HG03095 (cell line): ENCODE measurements at regions not wholly inside any gene's neighbourhood (a gene's known extent, or its start where the extent isn't known, plus 50 kb on each side); places are given as distances from the start of the nearest gene placed in this dataset.

Experiments used
- ATAC-seq: cut with Tn5 transposase; IDR thresholded peaks from one replicate; pipeline ENCODE4 v1.9.1; 2021; ENCODE audit warnings: moderate library complexity; ENCODE audit not compliant: unreplicated experiment

- no peak for ATAC-seq
Measured at GRCh38 chr3:72336114-72336651, 512.1 kb downstream of the SHQ1 start.

GRCh38 chr3:72335458-72336095, 512.7 kb downstream of the SHQ1 start:
- no peak for ATAC-seq

- no peak for ATAC-seq
Measured at GRCh38 chr3:72334681-72335457, 513.4 kb downstream of the SHQ1 start.

GRCh38 chr3:72332689-72333088, 515.6 kb downstream of the SHQ1 start:
- ATAC-seq = no peak

- no peak for ATAC-seq
Measured at GRCh38 chr3:72332036-72332435, 516.2 kb downstream of the SHQ1 start.

- no peak for ATAC-seq
Measured at GRCh38 chr3:72331076-72331475, 517.2 kb downstream of the SHQ1 start.

GRCh38 chr3:72329354-72329753, 518.9 kb downstream of the SHQ1 start:
- ATAC-seq = no peak

- ATAC-seq = no peak
Measured at GRCh38 chr3:72328755-72329277, 519.4 kb downstream of the SHQ1 start.

- ATAC-seq = no peak
Measured at GRCh38 chr3:72327008-72327407, 521.2 kb downstream of the SHQ1 start.

- no peak for ATAC-seq
Measured at GRCh38 chr3:72324253-72324811, 523.9 kb downstream of the SHQ1 start.

GRCh38 chr3:72323773-72324172, 524.5 kb downstream of the SHQ1 start:
- ATAC-seq = no peak

GRCh38 chr3:72322264-72322976, 525.8 kb downstream of the SHQ1 start:
- ATAC-seq = no peak

- ATAC-seq = no peak
Measured at GRCh38 chr3:72320955-72321303, 527.3 kb downstream of the SHQ1 start.

GRCh38 chr3:72320095-72320954, 527.9 kb downstream of the SHQ1 start:
- ATAC-seq = no peak

- no peak for ATAC-seq
Measured at GRCh38 chr3:72319194-72320094, 528.8 kb downstream of the SHQ1 start.

- ATAC-seq = no peak
Measured at GRCh38 chr3:72318504-72319193, 529.6 kb downstream of the SHQ1 start.

GRCh38 chr3:72317491-72317890, 530.8 kb downstream of the SHQ1 start:
- ATAC-seq = no peak

- ATAC-seq = no peak
Measured at GRCh38 chr3:72316501-72317279, 531.6 kb downstream of the SHQ1 start.
